Right atrium auricular region (tissue), 2 donors: ENCODE measurements at regions not wholly inside any gene's neighbourhood (a gene's known extent, or its start where the extent isn't known, plus 50 kb on each side); places are given as distances from the start of the nearest gene placed in this dataset.
"Not testable (repeated sequence)": the region's sequence is repeated elsewhere in the genome, so short reads cannot be mapped to it uniquely, and the experiment has no call there.

ENCODE experiments used
- DNase-seq: peaks from one replicate; pipeline ENCODE4 v3.0.0-alpha.2; 2019; ENCODE audit warnings: low spot score
- H3K27ac ChIP-seq, 2 donors: fragments of 200-600 bp; sonication (generic); 1 replicate in 1 of 2; 2 replicates in 1 of 2; pipeline ENCODE4 v1.5.1; 2016 to 2019
- H3K27me3 ChIP-seq, 2 donors: fragments of 200-600 bp; sonication (generic); one replicate each; pipeline versions ENCODE4 v1.5.1 to v1.6.0; 2017 to 2019
- H3K36me3 ChIP-seq: fragments of 200-600 bp; sonication (generic); one replicate; pipeline ENCODE4 v1.5.1; 2016
- H3K4me1 ChIP-seq, 2 donors: fragments of 200-600 bp; sonication (generic); one replicate each; pipeline versions ENCODE4 v1.5.1 to v1.6.0; 2017 to 2019
- H3K4me3 ChIP-seq, 2 donors: fragments of 200-600 bp; sonication (generic); 1 replicate in 1 of 2; 2 replicates in 1 of 2; pipeline ENCODE4 v1.5.1; 2017 to 2019; ENCODE audit warnings: mild to moderate bottlenecking in 1 of 2, moderate library complexity in 1 of 2
- H3K9me3 ChIP-seq, 2 donors: fragments of 200-600 bp; sonication (generic); one replicate each; pipeline ENCODE4 v1.5.1; 2019

GRCh38 chr21:9087816-9088215 lies 1433.6 kb upstream of the TPTE start:
- DNase-seq, H3K27me3 ChIP-seq, H3K9me3 ChIP-seq, H3K27ac ChIP-seq, H3K36me3 ChIP-seq, H3K4me3 ChIP-seq, H3K4me1 ChIP-seq: not testable (repeated sequence)

- not testable (repeated sequence) for H3K4me3 ChIP-seq, H3K27me3 ChIP-seq, H3K36me3 ChIP-seq, H3K27ac ChIP-seq, H3K4me1 ChIP-seq, DNase-seq, H3K9me3 ChIP-seq
Observed at GRCh38 chr21:9129741-9130140, 1391.6 kb upstream of the TPTE start.

GRCh38 chr21:9130817-9131216 lies 1390.6 kb upstream of the TPTE start:
- H3K27me3 ChIP-seq, H3K27ac ChIP-seq, H3K36me3 ChIP-seq, H3K4me1 ChIP-seq, DNase-seq, H3K9me3 ChIP-seq, H3K4me3 ChIP-seq: not testable (repeated sequence)
